GM12878 (cell line): ENCODE measurements at regions not wholly inside any gene's neighbourhood (a gene's known extent, or its start where the extent isn't known, plus 50 kb on each side); places are given as distances from the start of the nearest gene placed in this dataset.

Experiments used
- ATAC-seq: fragments of 200-7000 bp; cut with Tn5 transposase; 3 replicates; pipeline ENCODE4 v1.9.1; 2020; ENCODE audit warnings: mild to moderate bottlenecking, moderate library complexity
- BruUV-seq: library from RNA; stranded (reverse); fragments of 400-500 nt; replicated peaks from 2 replicates; lab custom pipeline; 2021; lab: Mats Ljungman, UMichigan
- CTCF ChIA-PET: fragments of 300-600 bp; sonication (Branson Sonifier 250); formaldehyde crosslinking; extraction: SDS; loops from one replicate; lab custom pipeline; 2021; ENCODE audit warnings: inconsistent platforms; lab: Yijun Ruan, JAX
- POLR2A ChIA-PET: fragments of 350-600 bp; formaldehyde crosslinking; extraction: SDS; loops from one replicate; lab custom pipeline; 2021; ENCODE audit warnings: inconsistent platforms; lab: Charles Lee
- RAD21 ChIA-PET: fragments of 300-600 bp; sonication (Branson Sonifier 250); formaldehyde crosslinking; loops from one replicate; lab custom pipeline; 2023; ENCODE audit warnings: antibody characterized with exemption; ENCODE audit not compliant: unreplicated experiment; lab: Charles Lee
- SMC1A ChIA-PET: fragments of 300-600 bp; sonication (Branson Sonifier 250); formaldehyde crosslinking; loops from one replicate; lab custom pipeline; 2023; ENCODE audit not compliant: unreplicated experiment, uncharacterized antibody; lab: Charles Lee
- DNase-seq: peaks from one replicate; pipeline ENCODE4 v3.0.0-alpha.2; 2011; ENCODE audit warnings: low read depth, low spot score
- FAIRE-seq: peaks from 3 replicates; lab custom pipeline; 2011; peaks lifted over from hg19 to GRCh38; lab: Jason Lieb, UNC
- H2AFZ ChIP-seq: 2 replicates; pipeline ENCODE4 v1.6.0; 2011; ENCODE audit warnings: low read depth, low read length, control low read depth; ENCODE audit not compliant: control insufficient read depth
- H3K27ac ChIP-seq: 2 replicates; pipeline ENCODE4 v1.5.1; 2011; ENCODE audit warnings: control low read depth; ENCODE audit not compliant: control insufficient read depth, insufficient read depth
- H3K27me3 ChIP-seq, 2 experiments: replicated peaks in 1 of 2; 2 replicates each; pipeline versions ENCODE4 v1.6.0 to v1.6.1; 2011; ENCODE audit warnings: low read length in 1 of 2; ENCODE audit not compliant: control insufficient read depth in 2 of 2, insufficient read depth in 2 of 2
- H3K36me3 ChIP-seq, 2 experiments: 2 replicates each; pipeline ENCODE4 v1.5.1; 2011; ENCODE audit warnings: low read length in 1 of 2; ENCODE audit not compliant: control insufficient read depth in 2 of 2, insufficient read depth in 2 of 2
- H3K4me1 ChIP-seq: 2 replicates; pipeline ENCODE4 v1.6.1; 2011; ENCODE audit warnings: mild to moderate bottlenecking, low read length, moderate library complexity, mixed read lengths; ENCODE audit not compliant: control insufficient read depth, insufficient read depth
- H3K4me2 ChIP-seq: 2 replicates; pipeline ENCODE4 v1.6.0; 2011; ENCODE audit warnings: control low read depth; ENCODE audit not compliant: control insufficient read depth, insufficient read depth
- H3K4me3 ChIP-seq: fragments of 200-600 bp; sonication (generic); 2 replicates; pipeline ENCODE4 v1.5.1; 2016
- H3K79me2 ChIP-seq: 2 replicates; pipeline ENCODE4 v1.6.0; 2011; ENCODE audit warnings: low read length; ENCODE audit not compliant: control insufficient read depth, insufficient read depth
- H3K9ac ChIP-seq: 2 replicates; pipeline ENCODE4 v1.8.0; 2011; ENCODE audit warnings: low read length, control low read depth, mixed read lengths; ENCODE audit not compliant: control insufficient read depth, insufficient read depth
- H3K9me3 ChIP-seq: replicated peaks from 3 replicates; pipeline ENCODE4 v1.5.1; 2011; ENCODE audit warnings: mild to moderate bottlenecking, low read length; ENCODE audit not compliant: control insufficient read depth, insufficient read depth
- H4K20me1 ChIP-seq: 2 replicates; pipeline ENCODE4 v1.6.0; 2011; ENCODE audit not compliant: control insufficient read depth, insufficient read depth
- CBX3 ChIP-seq: fragments of 200-600 bp; sonication (generic); IDR thresholded peaks from 2 replicates; pipeline ENCODE4 v1.6.1; 2016; ENCODE audit warnings: low read depth, borderline replicate concordance
- CUX1 ChIP-seq: IDR thresholded peaks from 2 replicates; pipeline ENCODE4 v1.6.1; 2012; ENCODE audit warnings: improper control_type of control experiment, low read depth, low read length; ENCODE audit not compliant: insufficient replicate concordance
- MEF2A ChIP-seq: IDR thresholded peaks from 2 replicates; pipeline ENCODE4 v1.6.1; 2011; ENCODE audit warnings: low read depth, mild to moderate bottlenecking, low read length, moderate library complexity; ENCODE audit not compliant: insufficient read depth
- ZZZ3 ChIP-seq: IDR thresholded peaks from 2 replicates; pipeline ENCODE4 v1.6.1; 2011; ENCODE audit warnings: low read depth; ENCODE audit not compliant: control insufficient read depth, insufficient read length
- WGBS: methylation state at CpG from one replicate; pipeline ENCODE4 v1.1.6; 2016; ENCODE audit warnings: low lambda C conversion rate; ENCODE audit not compliant: insufficient replicate concordance, insufficient coverage; ENCODE audit errors: missing lambda C conversion rate; 5-methylcytosine and 5-hydroxymethylcytosine counted together
- in situ Hi-C: fragments of 300-500 bp; cut with MboI; formaldehyde crosslinking; loops from 9 replicates; pipeline ENCODE4 v1.14.3; 2018; ENCODE audit warnings: mixed read lengths
- intact Hi-C: fragments of 100-400 bp; cut with micrococcal nuclease; formaldehyde crosslinking; loops from one replicate; pipeline ENCODE4 v1.14.2; 2022; ENCODE audit not compliant: unreplicated experiment
- TF ChIP-seq, protein P1 (sequence below), 3 experiments: IDR thresholded peaks in 2 of 3; conservative IDR thresholded peaks in 1 of 3; 2 replicates each; pipeline ENCODE4 v1.5.1; 2011; ENCODE audit warnings: low read depth in 3 of 3, low read length in 3 of 3, mild to moderate bottlenecking in 3 of 3, control low read depth in 2 of 3, moderate library complexity in 2 of 3, inconsistent platforms in 1 of 3, mixed read lengths in 1 of 3; ENCODE audit not compliant: control insufficient read depth in 2 of 3, insufficient read depth in 1 of 3; ENCODE audit errors: extremely low read depth in 1 of 3

DNA sequence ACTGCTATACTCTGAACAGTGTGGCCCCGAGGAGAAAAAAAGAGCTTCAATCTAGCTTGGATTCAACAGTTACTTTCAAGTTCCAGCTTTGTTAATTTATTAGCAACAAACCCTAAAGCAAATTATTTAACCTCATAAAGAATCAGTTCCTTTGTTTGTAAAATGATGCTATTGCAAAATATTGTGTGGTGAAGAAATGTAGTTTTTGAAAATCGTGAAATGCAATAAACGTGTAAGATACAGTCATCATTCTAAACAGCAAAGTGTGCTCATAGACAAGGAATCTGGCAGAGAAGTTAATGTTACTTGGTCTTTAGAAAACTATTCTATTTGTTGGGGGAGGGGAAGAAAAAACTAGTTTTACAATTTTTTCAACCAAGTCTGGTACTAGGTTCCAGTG is 297.6 kb upstream of the ADGRL4 start:
- CTCF ChIA-PET = no interaction called here
- H2AFZ ChIP-seq = no peak overlapping the region
- no peaks in the 10 kb centered on the region for H3K36me3 ChIP-seq
- TF ChIP-seq MEF2A (no peak), CUX1 (no peak), CBX3 (no peak), ZZZ3 (no peak)
- TF ChIP-seq, protein P1, sequence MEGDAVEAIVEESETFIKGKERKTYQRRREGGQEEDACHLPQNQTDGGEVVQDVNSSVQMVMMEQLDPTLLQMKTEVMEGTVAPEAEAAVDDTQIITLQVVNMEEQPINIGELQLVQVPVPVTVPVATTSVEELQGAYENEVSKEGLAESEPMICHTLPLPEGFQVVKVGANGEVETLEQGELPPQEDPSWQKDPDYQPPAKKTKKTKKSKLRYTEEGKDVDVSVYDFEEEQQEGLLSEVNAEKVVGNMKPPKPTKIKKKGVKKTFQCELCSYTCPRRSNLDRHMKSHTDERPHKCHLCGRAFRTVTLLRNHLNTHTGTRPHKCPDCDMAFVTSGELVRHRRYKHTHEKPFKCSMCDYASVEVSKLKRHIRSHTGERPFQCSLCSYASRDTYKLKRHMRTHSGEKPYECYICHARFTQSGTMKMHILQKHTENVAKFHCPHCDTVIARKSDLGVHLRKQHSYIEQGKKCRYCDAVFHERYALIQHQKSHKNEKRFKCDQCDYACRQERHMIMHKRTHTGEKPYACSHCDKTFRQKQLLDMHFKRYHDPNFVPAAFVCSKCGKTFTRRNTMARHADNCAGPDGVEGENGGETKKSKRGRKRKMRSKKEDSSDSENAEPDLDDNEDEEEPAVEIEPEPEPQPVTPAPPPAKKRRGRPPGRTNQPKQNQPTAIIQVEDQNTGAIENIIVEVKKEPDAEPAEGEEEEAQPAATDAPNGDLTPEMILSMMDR (IDR thresholded peaks at IDR 0.05 in 2 of 3, conservative IDR thresholded peaks at IDR 0.05 in 1 of 3; ENCODE audit: control insufficient read depth in 2 of 3, extremely low read depth in 1 of 3, insufficient read depth in 1 of 3, low read depth in 3 of 3, low read length in 3 of 3) = no peak
- TF ChIP-seq, all 136 proteins: peak for 0
- H3K79me2 ChIP-seq = no peaks in the 10 kb centered on the region
- no peak for DNase-seq
- no peaks in the 10 kb centered on the region for H4K20me1 ChIP-seq
- H3K4me1 ChIP-seq = no peaks in the 10 kb centered on the region
- ATAC-seq = no peak
- no TSS peak for BruUV-seq
- ChIA-PET POLR2A (no interaction called here), SMC1A (no interaction called here), RAD21 (no interaction called here)
- no peaks in the 10 kb centered on the region for H3K27me3 ChIP-seq
- H3K27ac ChIP-seq = no peak overlapping the region
- intact Hi-C loops = no loop called here
- FAIRE-seq = no peak
- no peaks in the 10 kb centered on the region for H3K9me3 ChIP-seq
- in situ Hi-C loops = no loop called here
- no peak overlapping the region for H3K4me3 ChIP-seq
- H3K9ac ChIP-seq = no peak overlapping the region
- H3K4me2 ChIP-seq = no peak overlapping the region
- 2% methylated on average over 3 of the region's 3 CpGs for WGBS
